Activated naive CD8-positive, alpha-beta T cell treated with anti-CD3 and anti-CD28 coated beads for 36 hours (primary cell): ENCODE measurements at regions not wholly inside any gene's neighbourhood (a gene's known extent, or its start where the extent isn't known, plus 50 kb on each side); places are given as distances from the start of the nearest gene placed in this dataset.

Experiments
- DNase-seq: peaks from one replicate; pipeline ENCODE4 v3.0.0; 2021
- H3K27ac Mint-ChIP-seq: one replicate; pipeline ENCODE4 v1.8.0; 2022; ENCODE audit warnings: mild to moderate bottlenecking, moderate library complexity, mixed read lengths
- H3K27me3 Mint-ChIP-seq: one replicate; pipeline ENCODE4 v1.8.0; 2022; ENCODE audit warnings: mild to moderate bottlenecking, mixed read lengths
- H3K36me3 Mint-ChIP-seq: one replicate; pipeline ENCODE4 v1.8.0; 2021; ENCODE audit warnings: mild to moderate bottlenecking, mixed read lengths
- H3K4me1 Mint-ChIP-seq: one replicate; pipeline ENCODE4 v1.8.0; 2021; ENCODE audit warnings: mixed read lengths
- H3K4me3 Mint-ChIP-seq: one replicate; pipeline ENCODE4 v1.8.0; 2022; ENCODE audit warnings: mild to moderate bottlenecking, moderate library complexity, mixed read lengths
- H3K9me3 Mint-ChIP-seq: one replicate; pipeline ENCODE4 v1.8.0; 2022; ENCODE audit warnings: mixed read lengths

- no peak overlapping the region for H3K4me3 Mint-ChIP-seq
- no peak for DNase-seq
- no peaks in the 10 kb centered on the region for H3K36me3 Mint-ChIP-seq
- H3K9me3 Mint-ChIP-seq = no peaks in the 10 kb centered on the region
- H3K27ac Mint-ChIP-seq = no peak overlapping the region
- H3K27me3 Mint-ChIP-seq = peaks cover 5% of the 10 kb centered on the region
- no peaks in the 10 kb centered on the region for H3K4me1 Mint-ChIP-seq
Observed at GRCh38 chr15:35851491-35851890, 305.5 kb upstream of the DPH6 start.

- Mint-ChIP-seq H3K27ac (no peak overlapping the region), H3K4me3 (no peak overlapping the region), H3K9me3 (no peaks in the 10 kb centered on the region), H3K36me3 (no peaks in the 10 kb centered on the region), H3K27me3 (no peaks in the 10 kb centered on the region), H3K4me1 (no peaks in the 10 kb centered on the region)
- DNase-seq = no peak
Observed at GRCh38 chr15:35852818-35853624, 307.1 kb upstream of the DPH6 start.

GRCh38 chr15:35854316-35854715, 308.4 kb upstream of the DPH6 start:
- no peaks in the 10 kb centered on the region for H3K9me3 Mint-ChIP-seq
- no peak overlapping the region for H3K4me3 Mint-ChIP-seq
- H3K4me1 Mint-ChIP-seq = no peaks in the 10 kb centered on the region
- H3K27me3 Mint-ChIP-seq = no peaks in the 10 kb centered on the region
- H3K27ac Mint-ChIP-seq = no peak overlapping the region
- no peak for DNase-seq
- no peaks in the 10 kb centered on the region for H3K36me3 Mint-ChIP-seq

- Mint-ChIP-seq H3K36me3 (no peaks in the 10 kb centered on the region), H3K27me3 (no peaks in the 10 kb centered on the region), H3K4me1 (no peaks in the 10 kb centered on the region), H3K9me3 (no peaks in the 10 kb centered on the region), H3K27ac (no peak overlapping the region), H3K4me3 (no peak overlapping the region)
- no peak for DNase-seq
Observed at GRCh38 chr15:35857567-35858226, 311.7 kb upstream of the DPH6 start.

GRCh38 chr15:35858707-35859106, 312.7 kb upstream of the DPH6 start:
- Mint-ChIP-seq H3K4me1 (no peaks in the 10 kb centered on the region), H3K27me3 (no peaks in the 10 kb centered on the region), H3K27ac (no peak overlapping the region), H3K9me3 (no peaks in the 10 kb centered on the region), H3K36me3 (no peaks in the 10 kb centered on the region), H3K4me3 (no peak overlapping the region)
- no peak for DNase-seq

- Mint-ChIP-seq H3K27ac (no peak overlapping the region), H3K4me3 (no peak overlapping the region), H3K36me3 (no peaks in the 10 kb centered on the region), H3K4me1 (no peaks in the 10 kb centered on the region), H3K9me3 (no peaks in the 10 kb centered on the region), H3K27me3 (no peaks in the 10 kb centered on the region)
- DNase-seq = no peak
Observed at GRCh38 chr15:35863655-35864054, 317.7 kb upstream of the DPH6 start.

- Mint-ChIP-seq H3K4me1 (no peaks in the 10 kb centered on the region), H3K4me3 (no peak overlapping the region), H3K36me3 (no peaks in the 10 kb centered on the region), H3K9me3 (no peaks in the 10 kb centered on the region), H3K27ac (no peak overlapping the region), H3K27me3 (no peaks in the 10 kb centered on the region)
- no peak for DNase-seq
Observed at GRCh38 chr15:35867356-35867755, 321.4 kb upstream of the DPH6 start.

GRCh38 chr15:35871282-35871681, 325.3 kb upstream of the DPH6 start:
- DNase-seq = no peak
- Mint-ChIP-seq H3K27ac (no peak overlapping the region), H3K27me3 (no peaks in the 10 kb centered on the region), H3K4me3 (no peak overlapping the region), H3K4me1 (no peaks in the 10 kb centered on the region), H3K9me3 (no peaks in the 10 kb centered on the region), H3K36me3 (no peaks in the 10 kb centered on the region)

GRCh38 chr15:35871812-35872211, 325.8 kb upstream of the DPH6 start:
- no peaks in the 10 kb centered on the region for H3K4me1 Mint-ChIP-seq
- no peaks in the 10 kb centered on the region for H3K36me3 Mint-ChIP-seq
- no peak overlapping the region for H3K4me3 Mint-ChIP-seq
- no peak for DNase-seq
- no peak overlapping the region for H3K27ac Mint-ChIP-seq
- no peaks in the 10 kb centered on the region for H3K27me3 Mint-ChIP-seq
- no peaks in the 10 kb centered on the region for H3K9me3 Mint-ChIP-seq

GRCh38 chr15:35872577-35872976, 326.6 kb upstream of the DPH6 start:
- H3K27ac Mint-ChIP-seq = no peak overlapping the region
- H3K4me1 Mint-ChIP-seq = no peaks in the 10 kb centered on the region
- H3K9me3 Mint-ChIP-seq = no peaks in the 10 kb centered on the region
- H3K36me3 Mint-ChIP-seq = no peaks in the 10 kb centered on the region
- H3K4me3 Mint-ChIP-seq = no peak overlapping the region
- H3K27me3 Mint-ChIP-seq = no peaks in the 10 kb centered on the region
- DNase-seq = no peak

GRCh38 chr15:35874260-35874905, 328.4 kb upstream of the DPH6 start:
- Mint-ChIP-seq H3K9me3 (peaks cover 3% of the 10 kb centered on the region), H3K36me3 (no peaks in the 10 kb centered on the region), H3K27ac (no peak overlapping the region), H3K4me1 (no peaks in the 10 kb centered on the region), H3K27me3 (no peaks in the 10 kb centered on the region), H3K4me3 (no peak overlapping the region)
- DNase-seq = no peak

- H3K27ac Mint-ChIP-seq = no peak overlapping the region
- no peaks in the 10 kb centered on the region for H3K27me3 Mint-ChIP-seq
- no peak overlapping the region for H3K4me3 Mint-ChIP-seq
Observed at GRCh38 chr15:35876762-35877161, 330.8 kb upstream of the DPH6 start.

GRCh38 chr15:35880896-35881295, 334.9 kb upstream of the DPH6 start:
- H3K4me3 Mint-ChIP-seq = no peak overlapping the region
- H3K36me3 Mint-ChIP-seq = no peaks in the 10 kb centered on the region
- no peaks in the 10 kb centered on the region for H3K4me1 Mint-ChIP-seq
- no peak for DNase-seq
- H3K9me3 Mint-ChIP-seq = peaks cover 3% of the 10 kb centered on the region
- H3K27ac Mint-ChIP-seq = no peak overlapping the region
- no peaks in the 10 kb centered on the region for H3K27me3 Mint-ChIP-seq

More at GRCh38 chr15:35876762-35877161, 330.8 kb upstream of the DPH6 start:
- DNase-seq = no peak
- H3K36me3 Mint-ChIP-seq = no peaks in the 10 kb centered on the region
- H3K9me3 Mint-ChIP-seq = peaks cover 3% of the 10 kb centered on the region
- H3K4me1 Mint-ChIP-seq = no peaks in the 10 kb centered on the region

- no peaks in the 10 kb centered on the region for H3K4me1 Mint-ChIP-seq
- no peak for DNase-seq
- no peaks in the 10 kb centered on the region for H3K27me3 Mint-ChIP-seq
- H3K9me3 Mint-ChIP-seq = peaks cover 2% of the 10 kb centered on the region
- no peak overlapping the region for H3K27ac Mint-ChIP-seq
- no peaks in the 10 kb centered on the region for H3K36me3 Mint-ChIP-seq
- no peak overlapping the region for H3K4me3 Mint-ChIP-seq
Observed at GRCh38 chr15:35885870-35886269, 339.9 kb upstream of the DPH6 start.

GRCh38 chr15:35886765-35887164, 340.8 kb upstream of the DPH6 start:
- Mint-ChIP-seq H3K27me3 (no peaks in the 10 kb centered on the region), H3K27ac (no peak overlapping the region), H3K4me3 (no peak overlapping the region), H3K4me1 (no peaks in the 10 kb centered on the region), H3K36me3 (no peaks in the 10 kb centered on the region), H3K9me3 (peaks cover 2% of the 10 kb centered on the region)
- DNase-seq = no peak
